ENCODE measurements at regions not wholly inside any gene's neighbourhood (a gene's known extent, or its start where the extent isn't known, plus 50 kb on each side); places are given as distances from the start of the nearest gene placed in this dataset.
A peak's percentile ranks its signal among the peaks of the same experiment; 100 is the strongest.

- DNase-seq (ENCODE audit: low read depth) = peak; percentile 85
- TF ChIP-seq CTCF (conservative IDR thresholded peaks at IDR 0.05; ENCODE audit: control insufficient read depth, insufficient read depth, low read depth, low read length) = no peak
Observed at GRCh38 chr2:51722311-51722710, 690.4 kb upstream of the NRXN1 start.

GRCh38 chr2:51720826-51721225, 688.9 kb upstream of the NRXN1 start:
- peak; percentile 30 for DNase-seq (ENCODE audit: low read depth)
- no peak for TF ChIP-seq CTCF (conservative IDR thresholded peaks at IDR 0.05; ENCODE audit: control insufficient read depth, insufficient read depth, low read depth, low read length)
- no peak overlapping the region for H3K4me3 ChIP-seq (ENCODE audit: control insufficient read depth, low read depth, low read length)

More at GRCh38 chr2:51722311-51722710, 690.4 kb upstream of the NRXN1 start:
- no peak overlapping the region for H3K4me3 ChIP-seq (ENCODE audit: control insufficient read depth, low read depth, low read length)

GRCh38 chr2:51718881-51719280, 686.9 kb upstream of the NRXN1 start:
- H3K4me3 ChIP-seq (ENCODE audit: control insufficient read depth, low read depth, low read length) = no peak overlapping the region
- TF ChIP-seq CTCF (conservative IDR thresholded peaks at IDR 0.05; ENCODE audit: control insufficient read depth, insufficient read depth, low read depth, low read length) = no peak
- DNase-seq (ENCODE audit: low read depth) = no peak

GRCh38 chr2:51717312-51717711, 685.4 kb upstream of the NRXN1 start:
- DNase-seq (ENCODE audit: low read depth) = peak; percentile 90

GRCh38 chr2:51711766-51712165, 679.8 kb upstream of the NRXN1 start:
- DNase-seq (ENCODE audit: low read depth) = peak; percentile 69
- H3K4me3 ChIP-seq (ENCODE audit: control insufficient read depth, low read depth, low read length) = no peak overlapping the region

More at GRCh38 chr2:51717312-51717711, 685.4 kb upstream of the NRXN1 start:
- H3K4me3 ChIP-seq (ENCODE audit: control insufficient read depth, low read depth, low read length) = no peak overlapping the region
- TF ChIP-seq CTCF (conservative IDR thresholded peaks at IDR 0.05; ENCODE audit: control insufficient read depth, insufficient read depth, low read depth, low read length) = no peak

GRCh38 chr2:51710222-51710621, 678.3 kb upstream of the NRXN1 start:
- no peak overlapping the region for H3K4me3 ChIP-seq (ENCODE audit: control insufficient read depth, low read depth, low read length)
- TF ChIP-seq CTCF (conservative IDR thresholded peaks at IDR 0.05; ENCODE audit: control insufficient read depth, insufficient read depth, low read depth, low read length) = peak; percentile 2
- no peak for DNase-seq (ENCODE audit: low read depth)

More at GRCh38 chr2:51711766-51712165, 679.8 kb upstream of the NRXN1 start:
- no peak for TF ChIP-seq CTCF (conservative IDR thresholded peaks at IDR 0.05; ENCODE audit: control insufficient read depth, insufficient read depth, low read depth, low read length)

GRCh38 chr2:51707625-51708024, 675.7 kb upstream of the NRXN1 start:
- DNase-seq (ENCODE audit: low read depth) = no peak
- no peak for TF ChIP-seq CTCF (conservative IDR thresholded peaks at IDR 0.05; ENCODE audit: control insufficient read depth, insufficient read depth, low read depth, low read length)
- no peak overlapping the region for H3K4me3 ChIP-seq (ENCODE audit: control insufficient read depth, low read depth, low read length)
